H9 (cell line): ENCODE measurements at regions not wholly inside any gene's neighbourhood (a gene's known extent, or its start where the extent isn't known, plus 50 kb on each side); places are given as distances from the start of the nearest gene placed in this dataset.

Experiments
- DNase-seq: peaks from one replicate; pipeline ENCODE4 v3.0.0-alpha.2; 2017
- H2AFZ ChIP-seq: one replicate; pipeline ENCODE4 v1.6.1; 2013; ENCODE audit warnings: mild to moderate bottlenecking, low read length, control low read depth, moderate library complexity
- H2AK5ac ChIP-seq: 2 replicates; pipeline ENCODE4 v1.6.1; 2013; ENCODE audit warnings: low read length, control low read depth, mixed read lengths; ENCODE audit not compliant: insufficient read length
- H2BK120ac ChIP-seq: one replicate; pipeline ENCODE4 v1.6.1; 2013; ENCODE audit warnings: low read depth, mild to moderate bottlenecking, low read length, control low read depth, inconsistent platforms; ENCODE audit not compliant: poor library complexity, severe bottlenecking
- H2BK12ac ChIP-seq: 2 replicates; pipeline ENCODE4 v1.6.1; 2013; ENCODE audit warnings: low read length, control low read depth, mixed read lengths, low read depth; ENCODE audit not compliant: insufficient read length
- H2BK15ac ChIP-seq: 2 replicates; pipeline ENCODE4 v1.6.1; 2013; ENCODE audit warnings: low read depth, low read length, control low read depth
- H2BK20ac ChIP-seq: one replicate; pipeline ENCODE4 v1.6.1; 2013; ENCODE audit warnings: low read depth, mild to moderate bottlenecking, low read length, control low read depth, inconsistent platforms; ENCODE audit not compliant: poor library complexity, severe bottlenecking
- H2BK5ac ChIP-seq: 2 replicates; pipeline ENCODE4 v1.6.1; 2013; ENCODE audit warnings: low read length, control low read depth, mixed read lengths; ENCODE audit not compliant: insufficient read length
- H3K14ac ChIP-seq: 2 replicates; pipeline ENCODE4 v1.6.1; 2013; ENCODE audit warnings: low read length, control low read depth; ENCODE audit not compliant: insufficient read depth
- H3K18ac ChIP-seq: 2 replicates; pipeline ENCODE4 v1.6.1; 2013; ENCODE audit warnings: low read depth, mild to moderate bottlenecking, mixed read lengths, low read length, control low read depth; ENCODE audit not compliant: insufficient read length
- H3K23ac ChIP-seq: 2 replicates; pipeline ENCODE4 v1.6.1; 2013; ENCODE audit warnings: low read length, control low read depth, mixed read lengths, low read depth; ENCODE audit not compliant: insufficient read length
- H3K23me2 ChIP-seq: 2 replicates; pipeline ENCODE4 v1.6.1; 2013; ENCODE audit warnings: low read depth, mild to moderate bottlenecking, mixed read lengths, low read length, control low read depth; ENCODE audit not compliant: insufficient read length, poor library complexity, severe bottlenecking
- H3K27ac ChIP-seq: 2 replicates; pipeline ENCODE4 v1.5.1; 2013; ENCODE audit warnings: low read length, control low read depth, mixed read lengths, low read depth; ENCODE audit not compliant: insufficient read length
- H3K27me3 ChIP-seq: 2 replicates; pipeline ENCODE4 v1.6.1; 2013; ENCODE audit warnings: low read length, control low read depth, inconsistent platforms; ENCODE audit not compliant: insufficient read depth
- H3K4ac ChIP-seq: 2 replicates; pipeline ENCODE4 v1.6.1; 2013; ENCODE audit warnings: low read depth, mild to moderate bottlenecking, control low read depth, inconsistent platforms, low read length, moderate library complexity
- H3K4me1 ChIP-seq: 2 replicates; pipeline ENCODE4 v1.6.1; 2013; ENCODE audit warnings: low read length, control low read depth, inconsistent platforms; ENCODE audit not compliant: insufficient read depth
- H3K4me2 ChIP-seq: 2 replicates; pipeline ENCODE4 v1.6.1; 2013; ENCODE audit warnings: low read length, control low read depth, mixed read lengths; ENCODE audit not compliant: insufficient read length, insufficient read depth
- H3K56ac ChIP-seq: 2 replicates; pipeline ENCODE4 v1.6.1; 2013; ENCODE audit warnings: low read depth, mild to moderate bottlenecking, mixed read lengths, low read length, control low read depth; ENCODE audit not compliant: insufficient read length
- H3K79me1 ChIP-seq: 2 replicates; pipeline ENCODE4 v1.6.1; 2013; ENCODE audit warnings: low read depth, mild to moderate bottlenecking, moderate library complexity, low read length, control low read depth, inconsistent platforms; ENCODE audit not compliant: insufficient read depth, poor library complexity, severe bottlenecking
- H3K79me2 ChIP-seq: 2 replicates; pipeline ENCODE4 v1.6.1; 2013; ENCODE audit warnings: low read length, control low read depth, inconsistent platforms; ENCODE audit not compliant: insufficient read depth
- H3K9ac ChIP-seq: 2 replicates; pipeline ENCODE4 v1.6.1; 2013; ENCODE audit warnings: low read length, control low read depth, mixed read lengths; ENCODE audit not compliant: insufficient read length; ENCODE audit errors: extremely low read depth
- H3K9me3 ChIP-seq: one replicate; pipeline ENCODE4 v1.6.1; 2013; ENCODE audit warnings: low read depth, low read length, inconsistent platforms; ENCODE audit not compliant: control insufficient read depth
- H3T11ph ChIP-seq: one replicate; pipeline ENCODE4 v1.6.1; 2013; ENCODE audit warnings: mild to moderate bottlenecking, low read length, control low read depth, inconsistent platforms
- H4K20me1 ChIP-seq: one replicate; pipeline ENCODE4 v1.6.1; 2013; ENCODE audit not compliant: control insufficient read depth, insufficient read length, insufficient read depth
- H4K5ac ChIP-seq: 2 replicates; pipeline ENCODE4 v1.6.1; 2013; ENCODE audit warnings: low read depth, mild to moderate bottlenecking, mixed read lengths, low read length, control low read depth; ENCODE audit not compliant: insufficient read length
- H4K8ac ChIP-seq: replicated peaks from 2 replicates; pipeline ENCODE4 v1.6.1; 2013; ENCODE audit warnings: low read length, control low read depth, mixed read lengths, low read depth; ENCODE audit not compliant: insufficient read length
- H4K91ac ChIP-seq: 2 replicates; pipeline ENCODE4 v1.6.1; 2013; ENCODE audit warnings: low read depth, mild to moderate bottlenecking, moderate library complexity, mixed read lengths, low read length, control low read depth; ENCODE audit not compliant: insufficient read length
- H3K27ac Mint-ChIP-seq, 3 experiments: 2 replicates in 2 of 3; 3 replicates in 1 of 3; pipeline ENCODE4 v1.8.0; 2020 to 2021; ENCODE audit warnings: mixed read lengths in 3 of 3, mild to moderate bottlenecking in 1 of 3, moderate library complexity in 1 of 3
- H3K27me3 Mint-ChIP-seq: 2 replicates; pipeline ENCODE4 v1.8.0; 2021; ENCODE audit warnings: low read depth, mild to moderate bottlenecking, moderate library complexity, mixed read lengths
- H3K36me3 Mint-ChIP-seq, 3 experiments: 2 replicates in 2 of 3; 3 replicates in 1 of 3; pipeline ENCODE4 v1.8.0; 2020 to 2021; ENCODE audit warnings: low read depth in 3 of 3, mixed read lengths in 3 of 3; ENCODE audit not compliant: insufficient read depth in 1 of 3
- H3K4me1 Mint-ChIP-seq, 2 experiments: 2 replicates each; pipeline ENCODE4 v1.8.0; 2020; ENCODE audit warnings: mixed read lengths in 2 of 2
- H3K4me3 Mint-ChIP-seq, 2 experiments: 2 replicates in 1 of 2; 3 replicates in 1 of 2; pipeline ENCODE4 v1.8.0; 2020 to 2021; ENCODE audit warnings: mild to moderate bottlenecking in 2 of 2, mixed read lengths in 2 of 2, moderate library complexity in 1 of 2
- H3K9me3 Mint-ChIP-seq, 2 experiments: 2 replicates in 1 of 2; 3 replicates in 1 of 2; pipeline ENCODE4 v1.8.0; 2020; ENCODE audit warnings: mild to moderate bottlenecking in 2 of 2, mixed read lengths in 2 of 2, moderate library complexity in 1 of 2
- CTCF ChIP-seq: fragments of 200-600 bp; sonication (generic); conservative IDR thresholded peaks from 3 replicates; pipeline ENCODE4 v1.8.0; 2021; ENCODE audit warnings: antibody characterized with exemption, mild to moderate bottlenecking
- WGBS: extraction: QIAGEN DNeasy Blood & Tissue Kit; methylation state at CpG from one replicate; pipeline ENCODE4 v1.1.7; 2013; ENCODE audit warnings: missing lambda C conversion rate, low lambda C conversion rate, mixed read lengths; ENCODE audit not compliant: insufficient read length; ENCODE audit errors: extremely low coverage; 5-methylcytosine and 5-hydroxymethylcytosine counted together

GRCh38 chr6:1237636-1238035, 74.3 kb upstream of the FOXQ1 start:
- Histone ChIP-seq H3K79me1 (no peaks in the 10 kb centered on the region), H2BK5ac (no peak overlapping the region), H2BK12ac (no peak overlapping the region), H3K23ac (no peak overlapping the region), H4K5ac (no peak overlapping the region), H2AK5ac (no peak overlapping the region), H3K9me3 (no peaks in the 10 kb centered on the region), H3K79me2 (no peaks in the 10 kb centered on the region), H3K56ac (no peak overlapping the region), H3K4me2 (no peak overlapping the region), H4K20me1 (no peaks in the 10 kb centered on the region), H4K8ac (no peak overlapping the region), H3K4ac (no peak overlapping the region), H2BK20ac (no peak overlapping the region), H3K18ac (no peak overlapping the region), H3K4me1 (0 out of 2 replicates have a peak, but pooled peaks cover 2% of the 10 kb centered on the region), H3K23me2 (no peaks in the 10 kb centered on the region), H4K91ac (no peak overlapping the region), H3T11ph (no peak overlapping the region), H2BK15ac (no peak overlapping the region), H2AFZ (no peak overlapping the region), H3K9ac (no peak overlapping the region), H3K27ac (no peak overlapping the region), H2BK120ac (no peak overlapping the region), H3K14ac (no peak overlapping the region), H3K27me3 (no peaks in the 10 kb centered on the region)
- DNase-seq: no peak
- no peaks in the 10 kb centered on the region for H3K36me3 Mint-ChIP-seq
- H3K4me1 Mint-ChIP-seq: peaks cover 10 to 14% of the 10 kb centered on the region in 2 experiments
- no peaks in the 10 kb centered on the region for H3K9me3 Mint-ChIP-seq
- no peak overlapping the region for H3K4me3 Mint-ChIP-seq
- WGBS: no CpG with 5 or more reads among the region's 15 CpGs
- TF ChIP-seq CTCF: no peak
- H3K27ac Mint-ChIP-seq: no peak overlapping the region
- peaks cover 21% of the 10 kb centered on the region for H3K27me3 Mint-ChIP-seq
